Mesenchymal stem cell (in vitro differentiated cells and primary cell): ENCODE measurements at regions not wholly inside any gene's neighbourhood (a gene's known extent, or its start where the extent isn't known, plus 50 kb on each side); places are given as distances from the start of the nearest gene placed in this dataset.
"Not testable (repeated sequence)": the region's sequence is repeated elsewhere in the genome, so short reads cannot be mapped to it uniquely, and the experiment has no call there.

Experiments
- DNase-seq: peaks from one replicate; pipeline ENCODE4 v3.0.0-alpha.2; 2013
- H2AFZ ChIP-seq: one replicate; pipeline ENCODE4 v1.6.1; 2013; ENCODE audit warnings: low read depth, mild to moderate bottlenecking, control low read depth, inconsistent platforms, low read length, moderate library complexity
- H2AK5ac ChIP-seq: 2 replicates; pipeline ENCODE4 v1.6.1; 2013; ENCODE audit warnings: low read length, moderate library complexity, mild to moderate bottlenecking, inconsistent platforms; ENCODE audit not compliant: severe bottlenecking
- H2BK120ac ChIP-seq: one replicate; pipeline ENCODE4 v1.6.1; 2013; ENCODE audit warnings: low read depth, mild to moderate bottlenecking, inconsistent platforms, low read length, moderate library complexity
- H2BK12ac ChIP-seq, 2 experiments: one replicate each; pipeline ENCODE4 v1.6.1; 2013; ENCODE audit warnings: inconsistent platforms in 2 of 2, low read length in 2 of 2, mild to moderate bottlenecking in 2 of 2, moderate library complexity in 2 of 2, control low read depth in 1 of 2
- H2BK15ac ChIP-seq: one replicate; pipeline ENCODE4 v1.6.1; 2013; ENCODE audit warnings: mild to moderate bottlenecking, low read depth, inconsistent platforms; ENCODE audit not compliant: poor library complexity, severe bottlenecking
- H2BK5ac ChIP-seq: 2 replicates; pipeline ENCODE4 v1.6.1; 2013; ENCODE audit warnings: low read depth, mild to moderate bottlenecking, low read length, control low read depth, inconsistent platforms; ENCODE audit not compliant: poor library complexity, severe bottlenecking
- H3K14ac ChIP-seq, 2 experiments: one replicate each; pipeline ENCODE4 v1.6.1; 2013; ENCODE audit warnings: inconsistent platforms in 2 of 2, low read length in 2 of 2, control low read depth in 1 of 2, mild to moderate bottlenecking in 1 of 2, moderate library complexity in 1 of 2
- H3K18ac ChIP-seq, 2 experiments: one replicate each; pipeline ENCODE4 v1.6.1; 2013; ENCODE audit warnings: inconsistent platforms in 2 of 2, low read length in 2 of 2, control low read depth in 1 of 2, low read depth in 1 of 2, mild to moderate bottlenecking in 1 of 2
- H3K23ac ChIP-seq, 2 experiments: one replicate each; pipeline ENCODE4 v1.6.1; 2013; ENCODE audit warnings: inconsistent platforms in 2 of 2, low read length in 2 of 2, mild to moderate bottlenecking in 2 of 2, moderate library complexity in 2 of 2, control low read depth in 1 of 2
- H3K27ac ChIP-seq: 2 replicates; pipeline ENCODE4 v1.5.1; 2013; ENCODE audit warnings: mild to moderate bottlenecking, moderate library complexity, low read length, control low read depth, inconsistent platforms; ENCODE audit not compliant: poor library complexity, severe bottlenecking
- H3K27me3 ChIP-seq, 2 experiments: 2 replicates each; pipeline versions ENCODE4 v1.6.1 to v1.7.0; 2013; ENCODE audit warnings: low read length in 2 of 2, mild to moderate bottlenecking in 2 of 2, moderate library complexity in 2 of 2, control low read depth in 1 of 2, inconsistent platforms in 1 of 2; ENCODE audit not compliant: control insufficient read depth in 1 of 2, insufficient read depth in 1 of 2
- H3K36me3 ChIP-seq, 2 experiments: 2 replicates each; pipeline versions ENCODE4 v1.6.1 to v1.7.0; 2013; ENCODE audit warnings: low read length in 2 of 2, control low read depth in 1 of 2, inconsistent platforms in 1 of 2, low read depth in 1 of 2, mild to moderate bottlenecking in 1 of 2; ENCODE audit not compliant: insufficient read depth in 2 of 2, control insufficient read depth in 1 of 2
- H3K4ac ChIP-seq, 2 experiments: one replicate each; pipeline ENCODE4 v1.6.1; 2013; ENCODE audit warnings: inconsistent platforms in 2 of 2, low read length in 2 of 2, mild to moderate bottlenecking in 2 of 2, moderate library complexity in 2 of 2, control low read depth in 1 of 2, low read depth in 1 of 2
- H3K4me1 ChIP-seq: 2 replicates; pipeline ENCODE4 v1.6.1; 2013; ENCODE audit warnings: low read depth, low read length, control low read depth; ENCODE audit not compliant: control insufficient read depth, insufficient read depth
- H3K4me2 ChIP-seq: 2 replicates; pipeline ENCODE4 v1.6.1; 2013; ENCODE audit warnings: low read length, mild to moderate bottlenecking, inconsistent platforms; ENCODE audit not compliant: poor library complexity, severe bottlenecking
- H3K4me3 ChIP-seq, 2 experiments: 2 replicates each; pipeline versions ENCODE4 v1.5.1 to v1.7.0; 2013; ENCODE audit warnings: low read length in 2 of 2, mild to moderate bottlenecking in 2 of 2, control low read depth in 1 of 2, low read depth in 1 of 2; ENCODE audit not compliant: insufficient read depth in 1 of 2
- H3K79me1 ChIP-seq: replicated peaks from 2 replicates; pipeline ENCODE4 v1.6.1; 2013; ENCODE audit warnings: mild to moderate bottlenecking, control low read depth, low read length, inconsistent platforms; ENCODE audit not compliant: poor library complexity, severe bottlenecking
- H3K9ac ChIP-seq: 2 replicates; pipeline ENCODE4 v1.7.0; 2013; ENCODE audit warnings: mild to moderate bottlenecking, low read length, moderate library complexity
- H3K9me3 ChIP-seq: 2 replicates; pipeline ENCODE4 v1.7.0; 2013; ENCODE audit warnings: mild to moderate bottlenecking, low read length; ENCODE audit not compliant: control insufficient read depth
- H4K8ac ChIP-seq: one replicate; pipeline ENCODE4 v1.6.1; 2013; ENCODE audit warnings: inconsistent platforms, mild to moderate bottlenecking, low read length, moderate library complexity
- H4K91ac ChIP-seq: one replicate; pipeline ENCODE4 v1.6.1; 2013; ENCODE audit warnings: mild to moderate bottlenecking, low read length, inconsistent platforms
- WGBS: methylation state at CpG from one replicate; pipeline ENCODE4 v1.1.7; 2013; ENCODE audit warnings: mixed read lengths; 5-methylcytosine and 5-hydroxymethylcytosine counted together

DNA sequence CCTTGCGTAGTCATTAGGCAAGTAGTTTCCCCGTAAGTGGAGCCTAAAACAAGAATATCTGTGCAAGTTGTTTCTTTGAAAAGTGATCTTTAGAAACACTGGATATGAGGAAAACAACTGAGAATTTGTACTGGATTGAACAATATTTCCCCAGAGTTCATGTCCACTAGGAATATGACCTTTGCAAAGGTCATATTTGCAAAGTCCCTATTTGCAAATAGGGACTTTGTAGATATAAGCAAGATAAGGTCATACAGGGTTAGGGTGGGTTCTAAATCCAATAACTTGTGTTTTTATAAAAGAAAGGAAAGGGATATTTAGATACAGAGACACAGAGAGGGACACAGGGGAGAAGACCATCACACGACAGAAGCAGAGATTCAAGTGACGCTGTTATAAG lies 489.2 kb upstream of the ATXN8OS start:
- Histone ChIP-seq H3K18ac (no peak overlapping the region), H2BK15ac (no peak overlapping the region), H3K4me3 (no peak overlapping the region), H3K36me3 (no peaks in the 10 kb centered on the region), H3K79me1 (no peaks in the 10 kb centered on the region), H2AK5ac (no peak overlapping the region), H3K14ac (no peak overlapping the region), H2BK5ac (no peak overlapping the region), H4K91ac (no peak overlapping the region), H3K23ac (no peak overlapping the region), H3K4ac (no peak overlapping the region), H3K9me3 (peaks cover 3% of the 10 kb centered on the region), H3K4me1 (no peaks in the 10 kb centered on the region), H3K4me2 (no peak overlapping the region), H2AFZ (no peak overlapping the region), H3K27me3 (no peaks in the 10 kb centered on the region), H3K9ac (no peak overlapping the region), H3K27ac (no peak overlapping the region), H2BK120ac (no peak overlapping the region), H2BK12ac (no peak overlapping the region), H4K8ac (no peak overlapping the region)
- WGBS: 92% methylated on average over 3 of the region's 4 CpGs
- DNase-seq: no peak

DNA sequence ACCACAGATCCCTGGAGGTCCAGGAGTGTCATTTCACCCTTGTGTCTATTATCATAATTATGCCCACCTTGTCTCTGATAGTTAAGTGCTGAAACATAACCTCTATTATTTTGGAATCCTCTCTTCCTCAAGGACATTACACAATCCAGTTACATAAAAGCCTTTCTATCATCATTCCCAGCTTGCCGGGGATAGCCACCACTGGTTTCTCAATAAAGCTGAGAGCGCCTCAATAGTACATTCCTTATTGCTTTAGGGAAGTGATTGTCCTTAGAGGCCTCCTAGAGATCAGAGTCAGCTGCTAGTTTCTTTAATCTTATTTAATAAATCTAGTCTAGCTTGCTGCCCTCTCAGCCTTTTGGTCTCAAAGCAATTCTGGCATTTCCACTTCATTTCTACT lies 490.0 kb upstream of the ATXN8OS start:
- Histone ChIP-seq H3K18ac (no peak overlapping the region), H3K36me3 (no peaks in the 10 kb centered on the region), H3K14ac (no peak overlapping the region), H2BK120ac (no peak overlapping the region), H3K23ac (no peak overlapping the region), H3K9me3 (peaks cover 3% of the 10 kb centered on the region), H2BK12ac (no peak overlapping the region), H3K79me1 (no peaks in the 10 kb centered on the region), H3K4me1 (no peaks in the 10 kb centered on the region), H3K4ac (no peak overlapping the region), H2BK5ac (no peak overlapping the region), H2BK15ac (no peak overlapping the region), H4K8ac (no peak overlapping the region), H4K91ac (no peak overlapping the region), H2AFZ (no peak overlapping the region), H3K27me3 (no peaks in the 10 kb centered on the region), H3K27ac (no peak overlapping the region), H3K4me3 (no peak overlapping the region), H3K9ac (no peak overlapping the region), H3K4me2 (no peak overlapping the region), H2AK5ac (no peak overlapping the region)
- WGBS: 100% methylated on average over 1 of the region's 2 CpGs
- no peak for DNase-seq

DNA sequence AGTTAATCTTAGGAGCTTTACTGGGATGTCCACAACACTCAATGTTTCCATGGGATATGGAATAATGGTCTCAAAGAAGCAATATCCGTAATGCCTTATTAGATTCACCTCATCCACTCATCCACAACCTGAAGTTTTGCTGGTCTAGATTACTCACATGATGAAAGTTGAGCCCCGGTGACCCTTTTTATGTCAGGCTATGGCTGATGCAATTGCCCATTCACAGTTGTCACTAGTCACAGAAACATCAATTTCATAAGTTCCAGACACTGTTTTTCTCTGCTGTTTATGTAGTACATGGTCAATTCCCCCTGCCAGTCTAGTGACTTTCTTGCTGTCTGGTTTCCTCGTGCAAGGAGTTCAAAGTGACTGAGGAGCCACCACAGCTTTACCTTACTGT lies 491.2 kb upstream of the ATXN8OS start:
- DNase-seq: no peak
- no peak overlapping the region for H3K18ac ChIP-seq
- no peak overlapping the region for H2AFZ ChIP-seq
- H3K9me3 ChIP-seq: peaks cover 3% of the 10 kb centered on the region
- WGBS: 79% methylated on average over 3 of the region's 3 CpGs
- no peak overlapping the region for H2BK5ac ChIP-seq
- no peaks in the 10 kb centered on the region for H3K79me1 ChIP-seq
- no peak overlapping the region for H3K23ac ChIP-seq
- no peak overlapping the region for H3K4me2 ChIP-seq
- no peak overlapping the region for H3K4ac ChIP-seq
- H2BK12ac ChIP-seq: no peak overlapping the region
- no peaks in the 10 kb centered on the region for H3K36me3 ChIP-seq
- H3K27ac ChIP-seq: no peak overlapping the region
- no peaks in the 10 kb centered on the region for H3K4me1 ChIP-seq
- no peaks in the 10 kb centered on the region for H3K27me3 ChIP-seq
- H3K4me3 ChIP-seq: no peak overlapping the region
- H4K91ac ChIP-seq: no peak overlapping the region
- H4K8ac ChIP-seq: no peak overlapping the region
- H2AK5ac ChIP-seq: no peak overlapping the region
- H3K9ac ChIP-seq: no peak overlapping the region
- no peak overlapping the region for H3K14ac ChIP-seq
- H2BK15ac ChIP-seq: no peak overlapping the region
- H2BK120ac ChIP-seq: no peak overlapping the region

DNA sequence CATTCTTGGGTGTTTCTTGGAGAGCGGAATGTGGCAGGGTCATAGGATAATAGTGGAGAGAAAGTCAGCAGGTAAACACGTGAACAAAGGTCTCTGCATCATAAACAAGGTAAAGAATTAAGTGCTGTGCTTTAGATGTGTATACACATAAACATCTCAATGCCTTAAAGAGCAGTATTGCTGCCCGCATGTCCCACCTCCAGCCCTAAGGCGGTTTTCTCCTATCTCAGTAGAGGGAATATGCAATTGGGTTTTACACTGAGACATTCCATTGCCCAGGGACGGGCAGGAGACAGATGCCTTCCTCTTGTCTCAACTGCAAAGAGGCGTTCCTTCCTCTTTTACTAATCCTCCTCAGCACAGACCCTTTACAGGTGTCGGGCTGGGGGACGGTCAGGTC lies 492.6 kb upstream of the ATXN8OS start:
- H2AFZ ChIP-seq, H3K27ac ChIP-seq, H2BK12ac ChIP-seq, H2BK5ac ChIP-seq, H4K91ac ChIP-seq, H2BK120ac ChIP-seq, H3K79me1 ChIP-seq, H3K36me3 ChIP-seq, H3K9me3 ChIP-seq, H4K8ac ChIP-seq, H3K4ac ChIP-seq, H3K14ac ChIP-seq, H3K23ac ChIP-seq, H3K4me2 ChIP-seq, H3K9ac ChIP-seq, H3K27me3 ChIP-seq, H2AK5ac ChIP-seq, DNase-seq, H3K18ac ChIP-seq, H3K4me3 ChIP-seq, H3K4me1 ChIP-seq, H2BK15ac ChIP-seq: not testable (repeated sequence)
- 78% methylated on average over 2 of the region's 8 CpGs for WGBS
